GM18507 (cell line): ENCODE measurements at regions not wholly inside any gene's neighbourhood (a gene's known extent, or its start where the extent isn't known, plus 50 kb on each side); places are given as distances from the start of the nearest gene placed in this dataset.

Experiments used
- DNase-seq: peaks from one replicate; pipeline ENCODE4 v3.0.0; 2011; ENCODE audit warnings: low read depth; ENCODE audit not compliant: insufficient read length; ENCODE audit errors: extremely low spot score
- FAIRE-seq: peaks from 2 replicates; lab custom pipeline; 2011; peaks lifted over from hg19 to GRCh38; lab: Jason Lieb, UNC

DNA sequence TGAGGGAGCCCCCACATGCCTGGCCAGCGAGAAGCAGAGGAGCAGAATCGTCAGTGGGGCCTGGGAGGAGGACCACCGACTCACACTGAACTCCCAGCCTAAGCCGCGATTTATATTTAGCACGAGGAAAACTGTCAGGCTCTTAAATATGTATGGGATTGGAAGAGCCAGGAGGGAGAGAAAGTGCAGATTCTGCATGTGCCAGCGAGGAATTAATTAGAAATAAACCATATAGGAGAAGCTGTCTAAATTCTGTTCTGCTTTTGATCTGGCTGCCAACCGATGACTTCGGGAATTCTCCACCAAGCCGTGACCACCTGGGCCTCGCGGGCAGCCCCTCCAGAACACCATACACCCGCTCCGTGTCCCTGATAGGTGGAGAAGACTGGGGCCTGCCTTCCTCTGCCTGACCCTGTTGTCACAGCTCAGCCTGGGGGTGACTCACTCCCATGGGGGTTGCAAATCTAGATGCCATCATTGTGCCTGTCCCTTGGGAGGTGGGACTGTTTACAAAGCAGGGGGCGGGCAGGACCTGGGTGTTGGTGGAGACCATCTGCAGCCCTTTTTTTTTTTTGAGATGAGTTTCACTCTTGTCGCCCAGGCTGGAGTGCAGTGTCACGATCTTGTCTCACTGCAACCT, 91.1 kb upstream of the PMEPA1 start:
- DNase-seq (no peak), FAIRE-seq (no peak)

DNA sequence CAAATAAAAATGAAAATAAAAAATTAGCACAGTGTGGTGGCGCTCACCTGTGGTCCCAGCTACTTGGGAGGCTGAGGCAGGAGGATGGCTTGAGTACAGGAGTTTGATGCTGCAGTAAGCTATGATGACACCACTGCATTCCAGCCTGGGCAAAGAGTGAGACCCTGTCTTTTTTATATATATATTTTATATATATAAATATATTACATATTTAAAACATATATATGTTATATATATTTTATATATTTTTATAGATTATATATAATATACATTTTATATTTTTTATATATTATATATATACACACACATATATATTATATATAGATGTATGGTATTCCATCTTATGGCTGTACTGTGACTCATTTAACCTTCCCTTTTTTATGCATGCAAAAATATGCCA, 87.6 kb upstream of the PMEPA1 start:
- no peak for FAIRE-seq
- no peak for DNase-seq

DNA sequence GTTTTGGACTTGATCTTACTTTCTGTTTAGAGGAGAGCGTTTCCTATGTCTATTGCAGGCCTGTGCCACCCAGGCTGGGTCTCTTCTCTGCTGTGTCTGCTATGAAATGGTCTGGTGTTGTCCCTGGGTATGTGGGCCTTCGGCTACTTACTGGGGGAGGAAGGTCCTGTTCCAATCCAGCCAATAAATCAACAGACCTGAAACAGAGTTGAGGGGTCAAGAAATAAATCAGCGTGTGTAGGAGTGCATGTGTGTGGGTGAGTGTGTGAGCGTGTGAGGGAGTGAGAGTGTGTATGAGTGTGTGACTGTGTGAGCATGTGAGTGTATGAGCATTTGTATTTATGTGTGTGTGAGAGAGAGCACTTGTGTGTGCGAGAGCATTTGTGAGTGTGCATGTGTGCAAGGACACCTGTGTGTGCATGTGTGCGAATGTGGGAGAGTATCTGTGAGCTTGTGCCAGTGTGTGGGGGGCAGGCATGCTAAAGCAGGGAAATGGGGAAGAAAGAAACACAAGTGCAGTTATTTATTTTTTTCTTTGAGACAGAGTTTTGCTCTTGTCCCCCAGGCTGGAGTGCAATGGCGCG, 86.3 kb upstream of the PMEPA1 start:
- FAIRE-seq, result no peak

DNA sequence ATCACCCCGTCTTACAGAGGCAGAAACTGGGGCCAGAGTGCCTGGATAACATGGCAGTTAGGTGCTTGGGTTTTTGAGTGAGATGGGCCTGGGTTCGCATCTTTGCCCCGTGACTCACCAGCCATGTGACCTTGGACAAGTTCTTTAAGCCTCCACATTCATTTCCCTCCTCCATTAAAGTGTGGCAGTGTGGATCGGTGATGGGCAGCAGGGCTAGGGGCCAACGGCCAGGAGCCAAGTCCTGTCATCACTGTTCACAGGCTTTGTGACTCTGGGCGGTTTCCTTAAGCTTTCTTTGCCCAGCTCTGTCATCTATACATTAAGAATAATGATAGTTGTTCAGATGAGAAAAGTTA, 85.5 kb upstream of the PMEPA1 start:
- DNase-seq (no peak), FAIRE-seq (no peak)

More for the DNA sequence above, 86.3 kb upstream of the PMEPA1 start:
- DNase-seq, result no peak

DNA sequence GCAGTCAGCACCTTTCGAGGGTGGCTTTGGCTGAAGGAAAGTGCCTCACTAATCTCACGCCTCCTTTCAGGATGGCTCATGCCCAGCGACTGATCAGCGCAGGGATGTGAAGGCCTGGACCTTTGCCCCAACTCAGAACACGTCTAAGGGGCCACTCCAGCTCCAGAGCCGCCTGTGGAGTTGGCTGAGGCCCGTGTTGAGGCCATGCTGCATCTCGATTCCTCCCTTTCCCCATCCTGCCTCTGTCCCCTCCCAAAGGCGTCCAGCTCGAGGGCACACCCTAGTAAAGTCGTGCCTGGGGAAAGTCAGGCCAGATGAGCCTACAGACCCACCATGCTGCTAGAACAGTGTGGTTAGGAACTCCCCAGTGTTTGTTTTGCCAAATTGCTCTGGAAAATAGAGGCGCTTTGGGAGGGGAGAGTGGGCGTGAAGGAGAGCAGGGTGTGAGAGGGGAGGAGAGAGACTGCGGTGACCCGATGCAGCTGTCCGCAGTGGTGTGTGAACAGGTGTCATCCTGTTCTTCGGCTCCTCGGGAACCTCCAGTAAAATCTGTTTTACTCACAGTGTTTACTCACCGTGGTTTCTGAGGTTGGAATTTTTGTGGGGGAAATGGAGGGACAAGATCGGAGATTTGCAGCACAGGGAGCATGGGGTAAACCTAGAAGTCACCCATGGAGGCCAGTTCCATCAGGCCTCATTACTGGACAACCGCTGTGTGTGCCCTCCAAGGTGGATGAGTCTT, 85.0 kb upstream of the PMEPA1 start:
- no peak for DNase-seq
- no peak for FAIRE-seq

DNA sequence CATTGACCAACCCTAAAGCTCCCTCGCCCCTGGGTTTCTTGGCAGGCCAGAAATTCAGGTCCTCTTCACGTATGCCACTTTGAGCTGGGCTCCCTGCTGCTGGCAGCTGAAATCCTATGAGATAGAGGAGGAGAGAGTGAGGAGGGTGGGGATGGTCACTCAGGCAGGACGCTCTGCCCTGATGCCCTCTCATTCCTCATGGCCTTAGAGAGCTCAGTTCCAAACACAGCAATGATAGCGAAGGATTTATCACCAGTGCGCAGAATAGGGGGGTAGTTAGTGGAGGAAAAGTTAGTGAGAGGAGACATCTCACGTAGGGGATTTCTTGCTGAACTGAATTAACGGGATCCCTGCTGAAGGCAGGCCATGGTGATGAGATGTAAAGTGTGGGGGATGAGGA, 84.2 kb upstream of the PMEPA1 start:
- DNase-seq, result no peak
- FAIRE-seq, result no peak

DNA sequence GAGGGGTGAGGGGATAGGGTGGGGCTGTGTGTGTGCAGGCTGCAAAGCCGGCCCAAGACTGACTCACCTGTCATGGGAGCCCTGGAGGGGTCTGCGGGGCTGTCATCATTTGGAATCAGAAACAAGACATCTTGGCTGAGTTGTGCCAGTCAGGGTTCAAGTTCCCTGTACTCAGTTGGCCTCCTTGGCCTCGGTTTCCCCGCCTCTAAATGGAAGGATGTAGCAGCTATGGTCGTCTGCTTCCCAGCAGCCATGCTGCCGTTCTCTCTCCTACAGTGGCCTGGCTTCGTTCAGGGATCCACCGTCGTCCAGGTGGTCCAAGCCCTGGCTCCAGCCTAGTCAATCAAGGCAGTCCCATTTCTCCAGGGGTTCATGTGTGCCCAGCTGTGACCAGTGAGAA, 83.6 kb upstream of the PMEPA1 start:
- FAIRE-seq (no peak), DNase-seq (no peak)

DNA sequence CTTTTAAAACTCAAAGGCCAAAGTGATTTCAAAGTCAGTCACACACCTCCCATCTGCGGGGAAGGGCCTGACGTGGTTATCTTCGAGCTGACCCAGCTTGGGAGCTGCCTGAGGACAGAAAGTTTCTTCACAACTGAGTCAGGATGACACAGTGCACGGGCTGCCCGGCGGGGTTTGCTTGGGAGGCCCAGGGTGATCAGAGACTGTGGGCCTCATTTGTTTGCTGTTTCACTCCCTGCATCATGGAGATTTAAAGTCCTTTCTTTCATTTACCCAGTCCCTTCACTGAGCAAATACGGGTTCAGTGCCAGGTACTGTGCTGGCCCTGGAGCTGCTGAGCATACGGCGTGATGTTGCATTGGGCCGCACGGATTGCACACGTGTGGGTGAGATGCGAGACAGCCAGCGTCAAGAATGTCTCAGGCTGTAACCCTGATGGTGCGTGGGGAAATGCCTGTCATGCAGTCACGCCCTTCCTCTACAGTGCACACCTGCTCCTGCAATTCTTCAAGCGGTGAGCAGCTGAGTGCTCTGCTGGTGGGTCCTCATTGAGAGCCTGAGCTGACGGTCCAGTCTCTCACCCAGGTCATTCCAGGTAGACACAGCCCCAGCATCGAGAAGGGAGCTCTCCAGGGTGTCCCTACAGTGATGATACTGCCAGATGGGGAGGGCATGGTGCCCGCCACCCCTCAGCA, 82.7 kb upstream of the PMEPA1 start:
- DNase-seq, result no peak
- FAIRE-seq, result no peak

DNA sequence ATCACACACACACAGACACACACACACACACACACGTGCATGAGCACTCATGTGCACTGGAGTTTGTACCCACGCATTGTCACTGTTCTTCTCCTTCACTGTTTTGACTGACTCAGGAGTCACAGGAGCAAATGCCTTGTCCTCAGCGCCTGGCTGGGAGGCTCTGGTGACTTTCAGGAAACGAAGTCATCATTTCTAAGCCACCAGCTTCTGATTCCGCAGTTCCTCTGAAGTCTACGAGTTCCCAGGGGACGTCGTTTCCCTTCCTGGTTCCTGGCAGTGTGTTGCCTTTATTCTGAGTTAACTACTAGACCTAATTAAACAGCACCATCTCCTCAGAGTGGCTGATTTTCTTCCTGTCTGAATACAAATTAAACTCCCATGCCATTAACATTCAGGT, 82.2 kb upstream of the PMEPA1 start:
- FAIRE-seq, result no peak
- DNase-seq, result no peak

DNA sequence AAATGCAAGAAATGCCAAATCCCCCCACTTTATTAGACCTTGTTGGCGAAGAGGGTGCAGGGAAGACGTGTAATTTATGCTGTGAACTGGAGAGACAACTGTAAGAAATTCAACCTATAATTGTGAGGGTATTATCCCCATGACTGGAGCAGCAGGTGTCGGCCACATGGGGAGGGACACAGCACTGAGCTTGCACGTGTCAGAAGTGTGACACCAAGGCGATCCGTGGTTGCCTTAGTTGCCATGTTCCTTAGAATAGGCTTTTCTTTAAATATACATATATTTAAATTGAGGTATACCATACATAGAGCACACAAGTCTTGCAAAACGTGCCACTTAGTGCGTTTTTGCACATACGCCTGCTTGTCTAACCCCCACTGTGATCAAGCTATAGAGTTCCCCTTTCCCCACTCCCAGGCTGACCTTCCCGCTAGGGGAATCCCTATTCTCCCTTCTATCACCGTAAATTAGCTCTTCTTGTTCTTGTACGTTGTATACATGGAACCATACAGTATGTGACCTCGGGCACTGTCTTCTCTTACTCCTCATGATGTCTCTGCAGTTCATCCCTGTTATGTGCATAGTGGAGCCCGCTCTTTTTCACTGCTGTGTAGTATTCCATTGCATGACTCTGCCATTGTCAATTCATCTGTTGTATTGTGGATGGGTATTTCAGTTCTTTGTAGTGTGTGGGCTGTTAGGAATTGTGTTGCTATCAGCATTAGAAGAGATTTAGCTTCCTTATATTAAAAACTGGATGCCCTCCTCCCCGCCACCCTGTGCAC, 81.6 kb upstream of the PMEPA1 start:
- DNase-seq, result no peak
- FAIRE-seq, result no peak

DNA sequence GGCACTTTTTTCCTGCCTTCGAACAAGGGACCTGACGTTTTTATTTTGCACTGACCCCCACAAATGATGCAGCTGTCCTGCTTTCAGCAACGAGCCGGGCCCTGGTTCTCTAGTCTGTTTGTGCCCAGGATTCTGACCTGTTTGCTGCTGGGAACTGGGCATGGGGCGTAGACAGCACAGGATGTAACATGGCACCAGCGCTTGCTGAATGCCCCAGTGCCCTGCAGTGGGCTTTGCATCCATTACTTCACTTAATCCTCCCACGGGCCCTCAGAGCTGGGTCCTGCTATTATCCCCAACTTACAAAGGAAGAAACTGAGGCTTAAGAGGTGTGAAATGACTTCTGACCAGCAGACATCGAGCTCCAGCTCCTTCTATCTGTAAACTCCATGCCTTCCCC, 80.4 kb upstream of the PMEPA1 start:
- FAIRE-seq, result no peak

DNA sequence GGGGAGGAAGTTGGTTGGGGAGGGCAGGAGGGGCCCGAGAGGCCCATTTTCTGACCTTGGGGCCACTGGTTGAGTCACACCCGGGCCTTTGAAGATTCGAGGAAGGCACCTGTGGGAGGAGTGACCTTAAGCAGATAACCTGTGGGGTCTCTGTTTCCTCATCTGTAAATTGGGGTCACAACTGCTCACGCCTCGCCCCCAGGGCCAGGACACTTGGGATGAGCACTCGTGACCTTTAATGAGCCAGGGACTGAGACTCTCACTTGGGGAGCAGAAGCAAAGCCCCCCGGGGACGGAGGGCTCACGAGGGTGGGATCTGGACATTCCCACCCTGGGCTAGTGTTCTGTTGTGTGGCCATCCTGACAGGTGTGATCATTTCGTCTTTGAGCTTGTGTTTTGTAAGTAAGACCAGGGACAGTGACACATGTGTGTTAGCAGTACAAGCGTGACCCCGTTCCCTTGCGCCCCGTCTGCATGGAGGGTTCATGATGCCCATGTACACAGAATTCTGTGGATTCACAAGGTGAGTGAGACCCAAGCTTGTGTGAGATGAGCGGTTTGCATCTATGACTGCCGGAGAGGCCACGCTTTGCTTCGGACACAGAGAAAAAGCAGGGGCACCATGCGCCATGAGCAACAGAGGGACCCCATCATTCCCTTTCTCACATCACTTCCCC, 79.3 kb upstream of the PMEPA1 start:
- no peak for DNase-seq
- no peak for FAIRE-seq

More for the DNA sequence above, 80.4 kb upstream of the PMEPA1 start:
- DNase-seq, result no peak

DNA sequence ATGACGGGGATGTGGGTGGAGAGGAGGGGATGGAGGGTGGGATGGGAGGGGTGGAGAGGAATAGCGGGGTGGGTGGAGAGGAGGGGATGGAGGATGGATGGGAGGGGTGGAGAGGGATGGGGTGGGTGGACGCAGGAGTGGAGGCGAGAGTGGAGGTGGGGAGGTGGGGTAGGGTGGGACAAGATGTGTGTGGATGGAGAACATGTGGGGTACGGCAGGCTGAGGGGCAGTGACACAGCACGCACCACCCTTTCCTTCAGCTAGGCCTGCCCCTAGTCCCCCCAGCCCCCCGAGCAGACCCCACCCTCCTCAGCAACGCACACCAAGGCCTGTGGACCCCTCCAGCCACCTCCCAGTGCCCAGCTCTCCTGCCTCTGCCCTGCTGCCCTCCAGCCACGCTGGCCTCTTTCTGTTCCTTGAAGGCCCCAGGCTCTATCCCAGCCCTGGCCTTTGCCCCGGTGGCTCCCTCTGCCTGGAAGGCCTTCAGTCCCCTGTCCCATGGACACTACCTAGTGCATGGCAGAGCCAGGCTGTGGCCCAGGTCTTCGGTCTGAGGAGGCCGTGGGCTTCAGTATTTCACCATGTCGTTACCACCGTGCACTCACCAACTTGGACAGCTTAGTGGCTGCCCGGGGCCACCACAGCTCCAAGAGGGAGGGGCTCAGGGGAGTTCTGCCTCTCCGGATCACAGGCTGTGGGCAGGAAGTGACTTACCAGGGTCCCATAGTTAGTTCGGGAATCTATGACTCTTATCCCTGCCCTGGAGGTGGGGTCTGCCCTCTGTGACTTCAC, 78.4 kb upstream of the PMEPA1 start:
- DNase-seq, result no peak
- no peak for FAIRE-seq

DNA sequence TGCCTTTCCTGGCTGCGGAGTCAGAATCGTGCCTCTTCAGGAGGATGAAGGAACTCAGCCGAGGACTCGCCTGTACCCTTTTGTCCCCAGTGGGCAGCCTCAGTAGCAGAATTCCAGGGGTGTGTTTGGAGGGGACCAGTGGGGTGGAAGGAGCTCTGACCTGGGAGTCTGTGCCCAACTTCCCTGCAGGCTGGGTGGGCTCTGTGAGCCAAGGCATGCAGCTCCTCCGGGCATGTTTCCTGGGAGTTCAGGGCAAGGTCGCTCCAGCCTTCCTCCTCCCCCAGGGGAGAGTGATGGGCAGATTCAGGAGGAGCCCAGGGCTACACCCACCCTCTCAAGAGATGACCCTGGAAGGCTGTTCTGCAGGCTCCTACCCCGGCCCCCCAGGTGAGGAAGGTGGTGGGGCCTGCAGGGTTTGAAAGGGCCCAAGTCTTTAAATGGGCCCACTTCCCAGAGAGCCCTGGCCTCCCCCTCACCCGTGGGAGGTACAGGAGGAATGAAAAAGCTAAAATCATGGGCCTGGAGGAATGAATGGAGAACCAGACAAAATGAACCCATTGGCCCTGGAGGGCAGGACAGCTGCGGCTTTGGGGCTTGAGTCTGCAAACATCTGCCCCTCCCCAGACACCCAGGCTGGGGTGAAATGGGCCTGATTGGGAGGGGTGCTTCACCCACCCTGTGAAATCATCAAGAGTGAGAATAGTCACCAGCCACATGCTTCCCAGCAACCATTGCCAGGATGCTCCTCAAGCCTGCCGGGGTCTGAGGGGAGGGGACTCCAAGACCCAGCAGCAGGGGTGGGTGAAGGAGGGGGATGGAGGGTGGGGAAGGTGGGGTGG, 77.6 kb upstream of the PMEPA1 start:
- FAIRE-seq (no peak), DNase-seq (no peak)

DNA sequence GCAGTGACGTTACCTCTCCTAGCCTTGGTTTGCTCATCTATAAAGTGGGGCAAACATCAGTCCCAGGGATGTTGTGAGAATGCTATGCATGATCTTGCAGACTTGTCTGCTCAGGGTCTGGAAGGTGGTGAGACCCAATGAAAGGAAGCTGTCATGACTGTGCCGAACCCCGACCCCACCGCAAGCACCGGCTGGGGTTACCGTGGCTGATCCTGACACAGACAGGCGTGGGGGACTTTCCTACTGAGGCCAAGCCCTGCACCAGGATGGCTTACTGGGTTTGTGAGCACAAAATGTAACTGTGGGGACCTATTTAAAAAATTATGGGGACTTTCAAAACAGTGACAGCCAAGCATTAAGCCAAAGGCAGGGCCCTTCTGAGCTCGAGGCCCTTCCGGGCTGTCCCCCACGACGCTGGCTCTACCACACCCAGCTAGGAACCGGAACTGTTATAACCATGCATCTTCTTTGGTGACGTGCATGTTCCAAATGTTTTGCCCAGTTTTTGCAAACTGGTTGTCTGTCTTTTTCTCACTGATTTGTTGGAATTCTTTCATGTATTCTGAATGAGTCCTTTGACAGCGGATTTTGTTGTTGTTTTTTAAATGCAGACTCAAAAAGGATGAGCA, 76.6 kb upstream of the PMEPA1 start:
- no peak for FAIRE-seq

DNA sequence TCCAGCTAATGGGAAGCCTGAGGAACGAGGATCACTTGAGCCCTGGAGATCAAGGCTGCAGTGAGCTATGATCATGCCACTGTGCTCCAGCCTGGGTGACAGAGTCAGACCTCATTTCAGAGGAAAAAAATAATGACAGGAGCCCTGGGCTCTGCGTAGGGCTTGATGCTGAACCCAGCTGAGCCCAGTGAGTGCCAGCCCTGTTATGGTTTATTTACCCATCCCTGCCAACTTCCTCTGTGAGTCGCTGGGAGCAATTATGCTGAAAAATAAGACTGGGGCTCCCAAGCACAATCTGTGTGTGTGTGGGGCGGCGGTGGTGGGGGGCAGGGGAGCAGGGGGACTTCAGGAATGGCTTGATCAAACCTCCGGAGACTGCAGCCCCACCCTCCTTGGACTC, 75.9 kb upstream of the PMEPA1 start:
- FAIRE-seq (no peak), DNase-seq (no peak)

More for the DNA sequence above, 76.6 kb upstream of the PMEPA1 start:
- no peak for DNase-seq

DNA sequence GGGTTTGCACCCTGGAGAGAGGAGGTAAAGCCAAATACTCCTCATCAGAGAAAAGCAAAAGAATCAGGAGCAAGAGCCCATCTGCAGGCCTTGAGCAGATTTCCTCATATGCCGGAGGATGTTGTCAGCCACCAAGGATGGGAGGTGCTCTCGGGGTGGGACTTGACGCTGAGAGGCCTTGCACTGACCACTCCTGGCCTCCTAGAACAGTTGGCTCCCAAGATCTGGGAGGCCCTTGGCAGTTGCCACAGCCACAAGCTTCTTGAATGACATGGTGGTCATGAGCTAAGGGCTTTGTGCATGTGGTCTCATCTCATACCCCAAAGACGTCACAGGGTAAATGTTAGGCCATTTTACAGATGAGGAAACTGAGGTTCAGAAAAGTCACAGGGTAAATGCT, 75.2 kb upstream of the PMEPA1 start:
- no peak for DNase-seq

More for the DNA sequence above, 75.2 kb upstream of the PMEPA1 start:
- FAIRE-seq, result no peak
